Liver (tissue), 7 donors: ENCODE measurements at regions not wholly inside any gene's neighbourhood (a gene's known extent, or its start where the extent isn't known, plus 50 kb on each side); places are given as distances from the start of the nearest gene placed in this dataset.
A peak's percentile ranks its signal among the peaks of the same experiment; 100 is the strongest.

Experiments
- DNase-seq: peaks from one replicate; pipeline ENCODE4 v3.0.0-alpha.2; 2017; ENCODE audit warnings: low spot score
- H3K27ac ChIP-seq, 2 donors: one replicate each; pipeline ENCODE4 v1.7.0; 2013; ENCODE audit warnings: inconsistent platforms in 2 of 2, low read length in 2 of 2, control low read depth in 1 of 2, low read depth in 1 of 2, mild to moderate bottlenecking in 1 of 2
- H3K27me3 ChIP-seq, 4 donors: one replicate each; pipeline versions ENCODE4 v1.6.1 to v1.7.0; 2013; ENCODE audit warnings: low read length in 3 of 4, inconsistent platforms in 1 of 4, mild to moderate bottlenecking in 1 of 4, moderate library complexity in 1 of 4; ENCODE audit not compliant: control insufficient read depth in 4 of 4, insufficient read depth in 4 of 4
- H3K36me3 ChIP-seq, 4 donors: one replicate each; pipeline versions ENCODE4 v1.6.1 to v1.7.0; 2013; ENCODE audit warnings: low read length in 3 of 4, mild to moderate bottlenecking in 3 of 4, low read depth in 1 of 4, moderate library complexity in 1 of 4; ENCODE audit not compliant: control insufficient read depth in 4 of 4, insufficient read depth in 3 of 4
- H3K4me1 ChIP-seq, 4 donors: one replicate each; pipeline versions ENCODE4 v1.6.1 to v1.7.0; 2013; ENCODE audit warnings: low read length in 3 of 4, mild to moderate bottlenecking in 3 of 4, moderate library complexity in 1 of 4; ENCODE audit not compliant: control insufficient read depth in 4 of 4, insufficient read depth in 4 of 4
- H3K4me3 ChIP-seq, 3 donors: one replicate each; pipeline versions ENCODE4 v1.6.1 to v1.7.0; 2013; ENCODE audit warnings: low read length in 3 of 3, control low read depth in 1 of 3, low read depth in 1 of 3, mild to moderate bottlenecking in 1 of 3
- H3K9ac ChIP-seq, 2 donors: one replicate each; pipeline ENCODE4 v1.7.0; 2013; ENCODE audit warnings: low read length in 2 of 2, mild to moderate bottlenecking in 2 of 2, moderate library complexity in 2 of 2, control low read depth in 1 of 2, low read depth in 1 of 2
- H3K9me3 ChIP-seq, 4 donors: one replicate each; pipeline versions ENCODE4 v1.6.1 to v1.7.0; 2013; ENCODE audit warnings: low read length in 3 of 4; ENCODE audit not compliant: control insufficient read depth in 4 of 4
- ATF3 ChIP-seq: IDR thresholded peaks from 2 replicates; pipeline ENCODE4 v1.6.1; 2016; ENCODE audit warnings: antibody characterized with exemption
- EGR1 ChIP-seq, 2 donors: IDR thresholded peaks; 2 replicates each; pipeline ENCODE4 v1.6.1; 2016 to 2018; ENCODE audit warnings: antibody characterized with exemption in 2 of 2, low read depth in 2 of 2
- FOXA1 ChIP-seq: IDR thresholded peaks from 2 replicates; pipeline ENCODE4 v1.6.1; 2016; ENCODE audit warnings: antibody characterized with exemption
- FOXA2 ChIP-seq: IDR thresholded peaks from 2 replicates; pipeline ENCODE4 v1.6.1; 2016; ENCODE audit warnings: antibody characterized with exemption
- GABPA ChIP-seq, 2 donors: IDR thresholded peaks in 1 of 2; conservative IDR thresholded peaks in 1 of 2; 2 replicates each; pipeline ENCODE4 v1.6.1; 2016; ENCODE audit warnings: antibody characterized with exemption in 2 of 2, mild to moderate bottlenecking in 1 of 2, moderate library complexity in 1 of 2
- HNF4A ChIP-seq, 2 donors: conservative IDR thresholded peaks; 2 replicates each; pipeline ENCODE4 v1.6.1; 2016; ENCODE audit warnings: antibody characterized with exemption in 2 of 2, mild to moderate bottlenecking in 2 of 2
- HNF4G ChIP-seq: IDR thresholded peaks from 2 replicates; pipeline ENCODE4 v1.6.1; 2016; ENCODE audit warnings: antibody characterized with exemption
- JUND ChIP-seq, 2 donors: IDR thresholded peaks; 2 replicates each; pipeline ENCODE4 v1.6.1; 2016; ENCODE audit warnings: antibody characterized with exemption in 2 of 2
- NR2F2 ChIP-seq: IDR thresholded peaks from 2 replicates; pipeline ENCODE4 v1.6.1; 2016; ENCODE audit warnings: antibody characterized with exemption
- RAD21 ChIP-seq, 2 donors: IDR thresholded peaks; 2 replicates each; pipeline ENCODE4 v1.6.1; 2016; ENCODE audit warnings: antibody characterized with exemption in 2 of 2, mild to moderate bottlenecking in 2 of 2
- REST ChIP-seq: IDR thresholded peaks from 2 replicates; pipeline ENCODE4 v1.6.1; 2016; ENCODE audit warnings: antibody characterized with exemption, mild to moderate bottlenecking
- RXRA ChIP-seq, 2 donors: IDR thresholded peaks; 2 replicates each; pipeline ENCODE4 v1.6.1; 2017 to 2018; ENCODE audit warnings: antibody characterized with exemption in 2 of 2, mild to moderate bottlenecking in 1 of 2
- SP1 ChIP-seq: IDR thresholded peaks from 2 replicates; pipeline ENCODE4 v1.6.1; 2018; ENCODE audit warnings: antibody characterized with exemption, mild to moderate bottlenecking
- TAF1 ChIP-seq: conservative IDR thresholded peaks from 2 replicates; pipeline ENCODE4 v1.6.1; 2016; ENCODE audit warnings: antibody characterized with exemption, mild to moderate bottlenecking
- YY1 ChIP-seq: IDR thresholded peaks from 2 replicates; pipeline ENCODE4 v1.6.1; 2016; ENCODE audit warnings: antibody characterized with exemption, mild to moderate bottlenecking
- WGBS: extraction: QIAGEN DNeasy Blood & Tissue Kit; methylation state at CpG from one replicate; pipeline ENCODE4 v1.1.7; 2013; 5-methylcytosine and 5-hydroxymethylcytosine counted together
- TF ChIP-seq, protein P1 (sequence below): IDR thresholded peaks from 2 replicates; pipeline ENCODE4 v1.6.1; 2016; ENCODE audit warnings: antibody characterized with exemption
- donor health status: healthy.
- donor health status: healthy.
- donor health status: healthy.
- donor health status: healthy.

GRCh38 chr10:111131168-111131799 lies 54.5 kb downstream of the ADRA2A start:
- no peak overlapping the region for H3K27ac ChIP-seq
- no peak for TF ChIP-seq GABPA (IDR thresholded peaks at IDR 0.05 in 1 of 2, conservative IDR thresholded peaks at IDR 0.05 in 1 of 2)
- no peak for TF ChIP-seq JUND (IDR thresholded peaks at IDR 0.05)
- no peak for TF ChIP-seq HNF4G
- TF ChIP-seq REST = no peak
- TF ChIP-seq NR2F2 = no peak
- TF ChIP-seq YY1 = peak; percentile 22
- TF ChIP-seq HNF4A (conservative IDR thresholded peaks at IDR 0.05) = no peak
- TF ChIP-seq ATF3 = no peak
- no peak for TF ChIP-seq FOXA2
- peak; percentile 27 for DNase-seq
- no peak overlapping the region for H3K4me3 ChIP-seq
- no peaks in the 10 kb centered on the region for H3K36me3 ChIP-seq
- 47% methylated on average over 8 of the region's 8 CpGs for WGBS
- no peaks in the 10 kb centered on the region for H3K27me3 ChIP-seq
- no peak overlapping the region for H3K9ac ChIP-seq
- no peaks in the 10 kb centered on the region for H3K9me3 ChIP-seq
- peaks cover 0 to 2% (median 0%) of the 10 kb centered on the region in 4 donors for H3K4me1 ChIP-seq

GRCh38 chr10:111137007-111137406 lies 60.2 kb downstream of the ADRA2A start:
- DNase-seq = peak; percentile 12

More at GRCh38 chr10:111137007-111137406, 60.2 kb downstream of the ADRA2A start:
- H3K4me1 ChIP-seq = no peaks in the 10 kb centered on the region
- WGBS = 42% methylated on average over 6 of the region's 6 CpGs
- no peaks in the 10 kb centered on the region for H3K9me3 ChIP-seq
- peaks cover 0 to 4% (median 0%) of the 10 kb centered on the region in 4 donors for H3K27me3 ChIP-seq
- no peak overlapping the region for H3K4me3 ChIP-seq
- no peak overlapping the region for H3K27ac ChIP-seq
- no peak for TF ChIP-seq YY1
- no peak for TF ChIP-seq FOXA1
- no peak for TF ChIP-seq RAD21 (IDR thresholded peaks at IDR 0.05)
- TF ChIP-seq, protein P1, sequence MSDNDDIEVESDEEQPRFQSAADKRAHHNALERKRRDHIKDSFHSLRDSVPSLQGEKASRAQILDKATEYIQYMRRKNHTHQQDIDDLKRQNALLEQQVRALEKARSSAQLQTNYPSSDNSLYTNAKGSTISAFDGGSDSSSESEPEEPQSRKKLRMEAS = no peak
- TF ChIP-seq SP1 = no peak
- no peak for TF ChIP-seq ATF3
- TF ChIP-seq RXRA (IDR thresholded peaks at IDR 0.05) = no peak
- no peak for TF ChIP-seq GABPA (IDR thresholded peaks at IDR 0.05 in 1 of 2, conservative IDR thresholded peaks at IDR 0.05 in 1 of 2)
- TF ChIP-seq TAF1 = no peak
- TF ChIP-seq REST = no peak
- no peak for TF ChIP-seq EGR1 (IDR thresholded peaks at IDR 0.05; ENCODE audit: low read depth in 2 of 2)
- no peaks in the 10 kb centered on the region for H3K36me3 ChIP-seq
- no peak overlapping the region for H3K9ac ChIP-seq
